Right lobe of liver (tissue), 6 donors: ENCODE measurements at regions not wholly inside any gene's neighbourhood (a gene's known extent, or its start where the extent isn't known, plus 50 kb on each side); places are given as distances from the start of the nearest gene placed in this dataset.

Experiments used
- ATAC-seq, 4 donors: fragments of 200-7000 bp; cut with Tn5 transposase; one replicate each; pipeline ENCODE4 v1.9.1; 2020; ENCODE audit warnings: mild to moderate bottlenecking in 4 of 4, moderate library complexity in 4 of 4
- DNase-seq, 3 donors: peaks; one replicate each; pipeline ENCODE4 v3.0.0-alpha.2; 2020
- H3K27ac ChIP-seq, 3 donors: fragments of 200-600 bp; one replicate each; pipeline ENCODE4 v1.8.0; 2022
- H3K27me3 ChIP-seq, 2 donors: fragments of 200-600 bp; one replicate each; pipeline ENCODE4 v1.8.0; 2022
- H3K36me3 ChIP-seq, 4 donors: fragments of 200-600 bp; sonication (generic) in 1 of 4; one replicate each; pipeline versions ENCODE4 v1.5.1 to v1.8.0; 2017 to 2022; ENCODE audit warnings: control low read depth in 1 of 4
- H3K4me1 ChIP-seq, 4 donors: fragments of 200-600 bp; sonication (generic) in 1 of 4; one replicate each; pipeline versions ENCODE4 v1.5.1 to v1.8.0; 2017 to 2022; ENCODE audit warnings: control low read depth in 1 of 4
- H3K4me3 ChIP-seq, 3 donors: fragments of 200-600 bp; one replicate each; pipeline ENCODE4 v1.8.0; 2022
- H3K9me3 ChIP-seq, 4 donors: fragments of 200-600 bp; sonication (generic) in 1 of 4; one replicate each; pipeline versions ENCODE4 v1.5.1 to v1.8.0; 2017 to 2022; ENCODE audit warnings: control low read depth in 1 of 4
- CTCF ChIP-seq, 4 donors: fragments of 200-600 bp in 3 of 4; fragments of 450-650 bp in 1 of 4; IDR thresholded peaks; one replicate each; pipeline versions ENCODE4 v1.5.1 to v1.8.0; 2016 to 2022; ENCODE audit warnings: antibody characterized with exemption in 4 of 4, mild to moderate bottlenecking in 2 of 4
- POLR2A ChIP-seq: fragments of 450-650 bp; IDR thresholded peaks from one replicate; pipeline ENCODE4 v1.6.1; 2017; ENCODE audit warnings: antibody characterized with exemption, mild to moderate bottlenecking
- WGBS: methylation state at CpG from one replicate; pipeline ENCODE4 v1.1.6; 2018; ENCODE audit warnings: low coverage, low lambda C conversion rate; ENCODE audit not compliant: insufficient coverage; ENCODE audit errors: missing lambda C conversion rate; 5-methylcytosine and 5-hydroxymethylcytosine counted together
- intact Hi-C, 2 donors: fragments of 100-400 bp; cut with DNase I; formaldehyde crosslinking; loops; one replicate each; pipeline versions ENCODE4 v1.11.2 to v1.14.1; 2022
- donor health status: DM: no; HTN: yes; CAD: no.
- donor health status: DM: no; HTN: no; CAD: no.
- donor health status: DM: no; HTN: no; CAD: no.
- donor health status: DM: no; HTN: yes; CAD: no.
- donor health status: DM: no; HTN: yes; CAD: no.

- Histone ChIP-seq H3K36me3 (no peaks in the 10 kb centered on the region), H3K4me1 (no peaks in the 10 kb centered on the region), H3K4me3 (no peak overlapping the region), H3K27me3 (no peaks in the 10 kb centered on the region), H3K9me3 (no peaks in the 10 kb centered on the region), H3K27ac (no peak overlapping the region)
- 8% methylated on average over 1 of the region's 2 CpGs for WGBS
- no peak for ATAC-seq
- intact Hi-C loops: no loop called here
- DNase-seq: no peak
- no peak for TF ChIP-seq POLR2A
- no peak for TF ChIP-seq CTCF (IDR thresholded peaks at IDR 0.05)
These were observed 469.7 kb upstream of the FGF16 start for GRCh38 chrX:76977452-76977851.

GRCh38 chrX:76987381-76987780, 459.8 kb upstream of the FGF16 start:
- WGBS: no CpG with 5 or more reads among the region's 4 CpGs
- intact Hi-C loops: no loop called here
- TF ChIP-seq CTCF (IDR thresholded peaks at IDR 0.05) (no peak), POLR2A (no peak)

GRCh38 chrX:76996641-76997040, 450.5 kb upstream of the FGF16 start:
- ATAC-seq (no peak), DNase-seq (no peak)
- Histone ChIP-seq H3K9me3 (no peaks in the 10 kb centered on the region), H3K36me3 (no peaks in the 10 kb centered on the region), H3K27ac (no peak overlapping the region), H3K27me3 (no peaks in the 10 kb centered on the region), H3K4me1 (no peaks in the 10 kb centered on the region), H3K4me3 (no peak overlapping the region)
- TF ChIP-seq CTCF (IDR thresholded peaks at IDR 0.05): no peak
- TF ChIP-seq POLR2A: no peak
- WGBS: no CpG with 5 or more reads among the region's 9 CpGs
- intact Hi-C loops: no loop called here

More at GRCh38 chrX:76987381-76987780, 459.8 kb upstream of the FGF16 start:
- ATAC-seq (no peak), DNase-seq (no peak)
- H3K27ac ChIP-seq: no peak overlapping the region
- no peak overlapping the region for H3K4me3 ChIP-seq
- H3K9me3 ChIP-seq: peaks cover 0 to 4% (median 0%) of the 10 kb centered on the region in 4 donors
- H3K4me1 ChIP-seq: no peaks in the 10 kb centered on the region
- no peaks in the 10 kb centered on the region for H3K27me3 ChIP-seq
- H3K36me3 ChIP-seq: no peaks in the 10 kb centered on the region

- intact Hi-C loops: no loop called here
- H3K36me3 ChIP-seq: no peaks in the 10 kb centered on the region
- H3K4me1 ChIP-seq: no peaks in the 10 kb centered on the region
- H3K27me3 ChIP-seq: no peaks in the 10 kb centered on the region
- no peak overlapping the region for H3K27ac ChIP-seq
- DNase-seq (no peak), ATAC-seq (no peak)
- 50% methylated on average over 1 of the region's 1 CpG for WGBS
- no peak for TF ChIP-seq POLR2A
- no peak for TF ChIP-seq CTCF (IDR thresholded peaks at IDR 0.05)
- no peaks in the 10 kb centered on the region for H3K9me3 ChIP-seq
- H3K4me3 ChIP-seq: no peak overlapping the region
These were observed 443.7 kb upstream of the FGF16 start for GRCh38 chrX:77003530-77003929.

GRCh38 chrX:77003956-77004355, 443.2 kb upstream of the FGF16 start:
- DNase-seq (no peak), ATAC-seq (no peak)
- H3K36me3 ChIP-seq: no peaks in the 10 kb centered on the region
- no peak overlapping the region for H3K4me3 ChIP-seq
- no peaks in the 10 kb centered on the region for H3K4me1 ChIP-seq
- H3K27me3 ChIP-seq: no peaks in the 10 kb centered on the region
- WGBS: 39% methylated on average over 3 of the region's 3 CpGs
- H3K27ac ChIP-seq: no peak overlapping the region
- TF ChIP-seq CTCF (IDR thresholded peaks at IDR 0.05) (no peak), POLR2A (no peak)
- no peaks in the 10 kb centered on the region for H3K9me3 ChIP-seq
- intact Hi-C loops: no loop called here
